COR-L47 (cell line): ENCODE measurements at regions not wholly inside any gene's neighbourhood (a gene's known extent, or its start where the extent isn't known, plus 50 kb on each side); places are given as distances from the start of the nearest gene placed in this dataset.
"Not testable (repeated sequence)": the region's sequence is repeated elsewhere in the genome, so short reads cannot be mapped to it uniquely, and the experiment has no call there.

ENCODE experiments used
- DNase-seq: peaks from one replicate; lab custom pipeline; 2025; lab: John Stamatoyannopoulos, UW

- not testable (repeated sequence) for DNase-seq
These were observed 85.1 kb upstream of the MAP4 start for GRCh38 chr3:48101301-48101650.

GRCh38 chr3:48092270-48092669 is 76.1 kb upstream of the MAP4 start:
- DNase-seq = no peak

- no peak for DNase-seq
These were observed 74.1 kb upstream of the MAP4 start for GRCh38 chr3:48090166-48090939.

GRCh38 chr3:48088749-48089466 is 72.7 kb upstream of the MAP4 start:
- peak; percentile 85 for DNase-seq

- DNase-seq = peak; percentile 3
These were observed 72.0 kb upstream of the MAP4 start for GRCh38 chr3:48088056-48088748.

GRCh38 chr3:48086705-48087104 is 70.5 kb upstream of the MAP4 start:
- DNase-seq = no peak

GRCh38 chr3:48084929-48085328 is 68.7 kb upstream of the MAP4 start:
- no peak for DNase-seq

- no peak for DNase-seq
These were observed 68.0 kb upstream of the MAP4 start for GRCh38 chr3:48084170-48084569.

GRCh38 chr3:48082580-48083184 is 66.5 kb upstream of the MAP4 start:
- DNase-seq = no peak

- DNase-seq = no peak
These were observed 61.6 kb upstream of the MAP4 start for GRCh38 chr3:48077815-48078214.

GRCh38 chr3:48070030-48070429 is 53.8 kb upstream of the MAP4 start:
- no peak for DNase-seq

- no peak for DNase-seq
These were observed 53.1 kb upstream of the MAP4 start for GRCh38 chr3:48069339-48069738.

GRCh38 chr3:48068886-48069285 is 52.7 kb upstream of the MAP4 start:
- DNase-seq = no peak

GRCh38 chr3:48068320-48068719 is 52.1 kb upstream of the MAP4 start:
- not testable (repeated sequence) for DNase-seq

GRCh38 chr3:48067271-48067670 is 51.1 kb upstream of the MAP4 start:
- no peak for DNase-seq
